ENCODE measurements at regions not wholly inside any gene's neighbourhood (a gene's known extent, or its start where the extent isn't known, plus 50 kb on each side); places are given as distances from the start of the nearest gene placed in this dataset.
"Not testable (repeated sequence)": the region's sequence is repeated elsewhere in the genome, so short reads cannot be mapped to it uniquely, and the experiment has no call there.

DNA sequence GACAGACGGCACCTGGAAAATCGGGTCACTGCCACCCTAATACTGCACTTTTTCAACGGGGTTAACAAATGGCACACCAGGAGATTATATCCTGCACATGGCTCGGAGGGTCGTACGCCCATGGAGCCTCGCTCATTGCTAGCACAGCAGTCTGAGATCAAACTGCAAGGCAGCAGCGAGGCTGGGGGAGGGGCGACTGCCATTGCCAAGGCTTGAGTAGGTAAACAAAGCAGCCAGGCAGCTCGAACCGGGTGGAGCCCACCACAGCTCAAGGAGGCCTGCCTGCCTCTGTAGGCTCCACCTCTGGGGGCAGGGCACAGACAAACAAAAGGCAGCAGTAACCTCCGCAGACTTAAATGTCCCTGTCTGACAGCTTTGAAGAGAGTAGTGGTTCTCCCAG, 270.7 kb downstream of the XPNPEP1 start:
- TF ChIP-seq, protein P1, sequence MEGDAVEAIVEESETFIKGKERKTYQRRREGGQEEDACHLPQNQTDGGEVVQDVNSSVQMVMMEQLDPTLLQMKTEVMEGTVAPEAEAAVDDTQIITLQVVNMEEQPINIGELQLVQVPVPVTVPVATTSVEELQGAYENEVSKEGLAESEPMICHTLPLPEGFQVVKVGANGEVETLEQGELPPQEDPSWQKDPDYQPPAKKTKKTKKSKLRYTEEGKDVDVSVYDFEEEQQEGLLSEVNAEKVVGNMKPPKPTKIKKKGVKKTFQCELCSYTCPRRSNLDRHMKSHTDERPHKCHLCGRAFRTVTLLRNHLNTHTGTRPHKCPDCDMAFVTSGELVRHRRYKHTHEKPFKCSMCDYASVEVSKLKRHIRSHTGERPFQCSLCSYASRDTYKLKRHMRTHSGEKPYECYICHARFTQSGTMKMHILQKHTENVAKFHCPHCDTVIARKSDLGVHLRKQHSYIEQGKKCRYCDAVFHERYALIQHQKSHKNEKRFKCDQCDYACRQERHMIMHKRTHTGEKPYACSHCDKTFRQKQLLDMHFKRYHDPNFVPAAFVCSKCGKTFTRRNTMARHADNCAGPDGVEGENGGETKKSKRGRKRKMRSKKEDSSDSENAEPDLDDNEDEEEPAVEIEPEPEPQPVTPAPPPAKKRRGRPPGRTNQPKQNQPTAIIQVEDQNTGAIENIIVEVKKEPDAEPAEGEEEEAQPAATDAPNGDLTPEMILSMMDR (IDR thresholded peaks at IDR 0.05; ENCODE audit: poor library complexity), result not testable (repeated sequence)
- not testable (repeated sequence) for TF ChIP-seq EZH2 (IDR thresholded peaks at IDR 0.05; ENCODE audit: borderline replicate concordance)
